ENCODE measurements at regions not wholly inside any gene's neighbourhood (a gene's known extent, or its start where the extent isn't known, plus 50 kb on each side); places are given as distances from the start of the nearest gene placed in this dataset.

GRCh38 chr1:30329802-30330557 lies 393.4 kb downstream of the MATN1 start:
- no peak for DNase-seq (ENCODE audit: low spot score)

GRCh38 chr1:30329263-30329753 lies 394.1 kb downstream of the MATN1 start:
- DNase-seq (ENCODE audit: low spot score) = no peak

GRCh38 chr1:30328401-30329262 lies 394.8 kb downstream of the MATN1 start:
- no peak for DNase-seq (ENCODE audit: low spot score)

- no peak for DNase-seq (ENCODE audit: low spot score)
Measured at GRCh38 chr1:30328100-30328370, 395.4 kb downstream of the MATN1 start.

- no peak for DNase-seq (ENCODE audit: low spot score)
Measured at GRCh38 chr1:30327370-30328099, 395.9 kb downstream of the MATN1 start.

GRCh38 chr1:30325999-30326398 lies 397.4 kb downstream of the MATN1 start:
- no peak for DNase-seq (ENCODE audit: low spot score)

GRCh38 chr1:30325085-30325935 lies 398.1 kb downstream of the MATN1 start:
- DNase-seq (ENCODE audit: low spot score) = no peak

- DNase-seq (ENCODE audit: low spot score) = no peak
Measured at GRCh38 chr1:30324251-30325084, 398.9 kb downstream of the MATN1 start.

- DNase-seq (ENCODE audit: low spot score) = no peak
Measured at GRCh38 chr1:30323841-30324240, 399.5 kb downstream of the MATN1 start.

GRCh38 chr1:30323352-30323751 lies 400.0 kb downstream of the MATN1 start:
- DNase-seq (ENCODE audit: low spot score) = no peak

GRCh38 chr1:30322859-30323257 lies 400.5 kb downstream of the MATN1 start:
- DNase-seq (ENCODE audit: low spot score) = no peak

GRCh38 chr1:30321996-30322858 lies 401.2 kb downstream of the MATN1 start:
- DNase-seq (ENCODE audit: low spot score) = no peak

GRCh38 chr1:30321246-30321910 lies 402.0 kb downstream of the MATN1 start:
- DNase-seq (ENCODE audit: low spot score) = no peak

GRCh38 chr1:30320581-30320890 lies 402.8 kb downstream of the MATN1 start:
- DNase-seq (ENCODE audit: low spot score) = no peak

- DNase-seq (ENCODE audit: low spot score) = no peak
Measured at GRCh38 chr1:30319765-30320580, 403.4 kb downstream of the MATN1 start.

GRCh38 chr1:30318864-30319718 lies 404.3 kb downstream of the MATN1 start:
- no peak for DNase-seq (ENCODE audit: low spot score)

- DNase-seq (ENCODE audit: low spot score) = no peak
Measured at GRCh38 chr1:30318413-30318812, 405.0 kb downstream of the MATN1 start.

- no peak for DNase-seq (ENCODE audit: low spot score)
Measured at GRCh38 chr1:30317921-30318320, 405.5 kb downstream of the MATN1 start.
